ENCODE measurements at regions not wholly inside any gene's neighbourhood (a gene's known extent, or its start where the extent isn't known, plus 50 kb on each side); places are given as distances from the start of the nearest gene placed in this dataset.

DNA sequence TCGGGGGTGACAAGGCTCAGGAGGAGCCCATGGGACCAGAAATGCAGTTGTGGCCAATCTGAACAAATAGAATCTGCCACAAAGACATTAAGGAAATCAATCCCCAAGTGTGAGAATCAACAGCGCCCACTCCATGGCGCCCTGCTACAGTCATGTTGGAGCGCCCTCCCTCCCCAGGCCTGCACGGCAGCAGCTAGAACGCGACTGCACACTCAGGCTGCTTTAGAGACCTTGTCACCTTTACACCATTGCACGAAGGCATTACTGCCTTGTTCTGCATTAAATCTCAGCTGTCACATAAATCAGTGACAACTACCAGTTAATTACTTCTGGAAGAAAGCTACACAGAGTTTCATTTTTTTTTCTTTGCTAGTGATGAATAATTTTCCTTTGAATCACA lies 98.7 kb upstream of the SPIN1 start:
- TF ChIP-seq, protein P1, sequence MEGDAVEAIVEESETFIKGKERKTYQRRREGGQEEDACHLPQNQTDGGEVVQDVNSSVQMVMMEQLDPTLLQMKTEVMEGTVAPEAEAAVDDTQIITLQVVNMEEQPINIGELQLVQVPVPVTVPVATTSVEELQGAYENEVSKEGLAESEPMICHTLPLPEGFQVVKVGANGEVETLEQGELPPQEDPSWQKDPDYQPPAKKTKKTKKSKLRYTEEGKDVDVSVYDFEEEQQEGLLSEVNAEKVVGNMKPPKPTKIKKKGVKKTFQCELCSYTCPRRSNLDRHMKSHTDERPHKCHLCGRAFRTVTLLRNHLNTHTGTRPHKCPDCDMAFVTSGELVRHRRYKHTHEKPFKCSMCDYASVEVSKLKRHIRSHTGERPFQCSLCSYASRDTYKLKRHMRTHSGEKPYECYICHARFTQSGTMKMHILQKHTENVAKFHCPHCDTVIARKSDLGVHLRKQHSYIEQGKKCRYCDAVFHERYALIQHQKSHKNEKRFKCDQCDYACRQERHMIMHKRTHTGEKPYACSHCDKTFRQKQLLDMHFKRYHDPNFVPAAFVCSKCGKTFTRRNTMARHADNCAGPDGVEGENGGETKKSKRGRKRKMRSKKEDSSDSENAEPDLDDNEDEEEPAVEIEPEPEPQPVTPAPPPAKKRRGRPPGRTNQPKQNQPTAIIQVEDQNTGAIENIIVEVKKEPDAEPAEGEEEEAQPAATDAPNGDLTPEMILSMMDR (IDR thresholded peaks at IDR 0.05; ENCODE audit: low read depth, low read length, poor library complexity, severe bottlenecking): no peak
- TF ChIP-seq EZH2phosphoT487 (IDR thresholded peaks at IDR 0.05; ENCODE audit: borderline replicate concordance, low read length): no peak

Measured in DOHH2 (cell line).